ENCODE measurements at regions not wholly inside any gene's neighbourhood (a gene's known extent, or its start where the extent isn't known, plus 50 kb on each side); places are given as distances from the start of the nearest gene placed in this dataset.

GRCh38 chr20:11118802-11119380 is 445.1 kb upstream of the JAG1 start:
- ATAC-seq, result no peak

GRCh38 chr20:11119573-11119972 is 445.8 kb upstream of the JAG1 start:
- DNase-seq (ENCODE audit: low spot score), result no peak
- ATAC-seq, result no peak

More at GRCh38 chr20:11118802-11119380, 445.1 kb upstream of the JAG1 start:
- no peak for DNase-seq (ENCODE audit: low spot score)

GRCh38 chr20:11120431-11120830 is 446.6 kb upstream of the JAG1 start:
- ATAC-seq, result no peak

GRCh38 chr20:11124849-11125505 is 451.2 kb upstream of the JAG1 start:
- no peak for ATAC-seq

More at GRCh38 chr20:11120431-11120830, 446.6 kb upstream of the JAG1 start:
- no peak for DNase-seq (ENCODE audit: low spot score)

GRCh38 chr20:11128220-11128718 is 454.5 kb upstream of the JAG1 start:
- no peak for DNase-seq (ENCODE audit: low spot score)
- no peak for ATAC-seq

More at GRCh38 chr20:11124849-11125505, 451.2 kb upstream of the JAG1 start:
- DNase-seq (ENCODE audit: low spot score), result no peak

- ATAC-seq, result no peak
- DNase-seq (ENCODE audit: low spot score), result no peak
These were observed 454.9 kb upstream of the JAG1 start for GRCh38 chr20:11128721-11129120.

GRCh38 chr20:11130554-11131166 is 456.9 kb upstream of the JAG1 start:
- DNase-seq (ENCODE audit: low spot score), result no peak
- ATAC-seq, result no peak

- no peak for DNase-seq (ENCODE audit: low spot score)
- no peak for ATAC-seq
These were observed 459.1 kb upstream of the JAG1 start for GRCh38 chr20:11132819-11133415.

GRCh38 chr20:11136691-11137090 is 462.9 kb upstream of the JAG1 start:
- ATAC-seq (no peak), DNase-seq (ENCODE audit: low spot score) (no peak)

- DNase-seq (ENCODE audit: low spot score) (no peak), ATAC-seq (no peak)
These were observed 463.9 kb upstream of the JAG1 start for GRCh38 chr20:11137688-11138087.

GRCh38 chr20:11140359-11140758 is 466.6 kb upstream of the JAG1 start:
- ATAC-seq, result no peak
- DNase-seq (ENCODE audit: low spot score), result no peak

- no peak for ATAC-seq
- no peak for DNase-seq (ENCODE audit: low spot score)
These were observed 469.7 kb upstream of the JAG1 start for GRCh38 chr20:11143481-11143880.

GRCh38 chr20:11144114-11144950 is 470.5 kb upstream of the JAG1 start:
- DNase-seq (ENCODE audit: low spot score) (no peak), ATAC-seq (no peak)

GRCh38 chr20:11145616-11146015 is 471.8 kb upstream of the JAG1 start:
- ATAC-seq (no peak), DNase-seq (ENCODE audit: low spot score) (no peak)

- DNase-seq (ENCODE audit: low spot score) (no peak), ATAC-seq (no peak)
These were observed 480.0 kb upstream of the JAG1 start for GRCh38 chr20:11153819-11154218.

- DNase-seq (ENCODE audit: low spot score), result no peak
- ATAC-seq, result no peak
These were observed 481.5 kb upstream of the JAG1 start for GRCh38 chr20:11155156-11155756.

- DNase-seq (ENCODE audit: low spot score), result no peak
- no peak for ATAC-seq
These were observed 483.1 kb upstream of the JAG1 start for GRCh38 chr20:11156922-11157321.

- ATAC-seq (no peak), DNase-seq (ENCODE audit: low spot score) (no peak)
These were observed 484.3 kb upstream of the JAG1 start for GRCh38 chr20:11158146-11158545.

GRCh38 chr20:11158589-11158988 is 484.8 kb upstream of the JAG1 start:
- no peak for ATAC-seq
- DNase-seq (ENCODE audit: low spot score), result no peak

GRCh38 chr20:11159728-11160127 is 485.9 kb upstream of the JAG1 start:
- no peak for DNase-seq (ENCODE audit: low spot score)
- no peak for ATAC-seq
